Activated naive CD4-positive, alpha-beta T cell treated with anti-CD3 and anti-CD28 coated beads, Interleukin-2, amount 50 U/mL, for 16 hours (primary cell): ENCODE measurements at regions not wholly inside any gene's neighbourhood (a gene's known extent, or its start where the extent isn't known, plus 50 kb on each side); places are given as distances from the start of the nearest gene placed in this dataset.
A peak's percentile ranks its signal among the peaks of the same experiment; 100 is the strongest.
"Not testable (repeated sequence)": the region's sequence is repeated elsewhere in the genome, so short reads cannot be mapped to it uniquely, and the experiment has no call there.

Experiments used
- DNase-seq: peaks from one replicate; pipeline ENCODE4 v3.0.0-alpha.2; 2020

GRCh38 chr1:817071-817599 is 106.6 kb upstream of the SAMD11 start:
- not testable (repeated sequence) for DNase-seq

- DNase-seq: not testable (repeated sequence)
These were observed 105.8 kb upstream of the SAMD11 start for GRCh38 chr1:817658-818617.

- DNase-seq: no peak
These were observed 105.0 kb upstream of the SAMD11 start for GRCh38 chr1:818618-819291.

GRCh38 chr1:820962-821361 is 102.8 kb upstream of the SAMD11 start:
- DNase-seq: no peak

GRCh38 chr1:826808-827207 is 96.9 kb upstream of the SAMD11 start:
- not testable (repeated sequence) for DNase-seq

- peak; percentile 97 for DNase-seq
These were observed 96.3 kb upstream of the SAMD11 start for GRCh38 chr1:827211-828063.

GRCh38 chr1:829324-829723 is 94.4 kb upstream of the SAMD11 start:
- DNase-seq: not testable (repeated sequence)

GRCh38 chr1:829932-830331 is 93.8 kb upstream of the SAMD11 start:
- DNase-seq: not testable (repeated sequence)

- not testable (repeated sequence) for DNase-seq
These were observed 93.0 kb upstream of the SAMD11 start for GRCh38 chr1:830750-831149.

- DNase-seq: no peak
These were observed 92.2 kb upstream of the SAMD11 start for GRCh38 chr1:831522-831921.

- DNase-seq: no peak
These were observed 91.6 kb upstream of the SAMD11 start for GRCh38 chr1:832136-832535.

GRCh38 chr1:833226-833625 is 90.5 kb upstream of the SAMD11 start:
- not testable (repeated sequence) for DNase-seq

- not testable (repeated sequence) for DNase-seq
These were observed 88.2 kb upstream of the SAMD11 start for GRCh38 chr1:835509-835908.

GRCh38 chr1:837601-838000 is 86.1 kb upstream of the SAMD11 start:
- not testable (repeated sequence) for DNase-seq

GRCh38 chr1:838291-838690 is 85.4 kb upstream of the SAMD11 start:
- DNase-seq: not testable (repeated sequence)

- not testable (repeated sequence) for DNase-seq
These were observed 83.1 kb upstream of the SAMD11 start for GRCh38 chr1:840592-840991.

GRCh38 chr1:841671-842425 is 81.9 kb upstream of the SAMD11 start:
- DNase-seq: not testable (repeated sequence)

GRCh38 chr1:842799-843198 is 80.9 kb upstream of the SAMD11 start:
- not testable (repeated sequence) for DNase-seq

- not testable (repeated sequence) for DNase-seq
These were observed 79.8 kb upstream of the SAMD11 start for GRCh38 chr1:843946-844345.

- peak; percentile 22 for DNase-seq
These were observed 79.2 kb upstream of the SAMD11 start for GRCh38 chr1:844472-845026.

- not testable (repeated sequence) for DNase-seq
These were observed 78.1 kb upstream of the SAMD11 start for GRCh38 chr1:845641-846040.
